Heart left ventricle (tissue), 16 donors: ENCODE measurements at regions not wholly inside any gene's neighbourhood (a gene's known extent, or its start where the extent isn't known, plus 50 kb on each side); places are given as distances from the start of the nearest gene placed in this dataset.

ENCODE experiments used
- ATAC-seq, 4 donors: fragments of 200-7000 bp; cut with Tn5 transposase; one replicate each; pipeline ENCODE4 v1.9.1; 2020 to 2022; ENCODE audit warnings: moderate library complexity in 4 of 4, mild to moderate bottlenecking in 3 of 4, moderate number of reproducible peaks in 1 of 4
- DNase-seq, 5 donors: peaks; one replicate each; pipeline ENCODE4 v3.0.0-alpha.2; 2020
- H3K27ac ChIP-seq, 12 donors: fragments of 200-600 bp; sonication (generic) in 4 of 12; one replicate each; pipeline versions ENCODE4 v1.5.0 to v1.8.0; 2016 to 2022; ENCODE audit warnings: mild to moderate bottlenecking in 2 of 12
- H3K27me3 ChIP-seq, 9 donors: fragments of 200-600 bp; sonication (generic) in 2 of 9; one replicate each; pipeline versions ENCODE4 v1.5.1 to v1.8.0; 2016 to 2022; ENCODE audit warnings: mild to moderate bottlenecking in 3 of 9
- H3K36me3 ChIP-seq, 9 donors: fragments of 200-600 bp; sonication (generic) in 2 of 9; one replicate each; pipeline versions ENCODE4 v1.5.0 to v1.8.0; 2018 to 2022; ENCODE audit warnings: mild to moderate bottlenecking in 2 of 9
- H3K4me1 ChIP-seq, 12 donors: fragments of 200-600 bp; sonication (generic) in 4 of 12; one replicate each; pipeline versions ENCODE4 v1.5.0 to v1.8.0; 2016 to 2022; ENCODE audit warnings: mild to moderate bottlenecking in 3 of 12
- H3K4me3 ChIP-seq, 12 donors: fragments of 200-600 bp; sonication (generic) in 4 of 12; one replicate each; pipeline versions ENCODE4 v1.5.0 to v1.8.0; 2017 to 2022; ENCODE audit warnings: mild to moderate bottlenecking in 9 of 12, moderate library complexity in 4 of 12
- H3K9me3 ChIP-seq, 12 donors: fragments of 200-600 bp; sonication (generic) in 4 of 12; one replicate each; pipeline versions ENCODE4 v1.5.0 to v1.8.0; 2016 to 2022; ENCODE audit warnings: mild to moderate bottlenecking in 1 of 12
- POLR2A ChIP-seq, 2 donors: fragments of 450-650 bp; IDR thresholded peaks; one replicate each; pipeline ENCODE4 v1.6.1; 2017; ENCODE audit warnings: antibody characterized with exemption in 2 of 2, mild to moderate bottlenecking in 2 of 2, moderate library complexity in 2 of 2
- WGBS, 4 donors: extraction: QIAGEN DNeasy Blood & Tissue Kit in 2 of 4; methylation state at CpG; one replicate each; pipeline versions ENCODE4 v1.1.5 to v1.1.7; 2013 to 2018; 5-methylcytosine and 5-hydroxymethylcytosine counted together
- intact Hi-C, 10 donors: fragments of 100-400 bp; cut with DNase I; formaldehyde crosslinking; loops; one replicate each; pipeline versions ENCODE4 v1.11.1 to v1.14.2; 2022
- TF ChIP-seq, protein P1 (sequence below), 12 donors: fragments of 200-600 bp; sonication (generic) in 4 of 12; IDR thresholded peaks; one replicate each; pipeline versions ENCODE4 v1.5.0 to v1.8.0; 2018 to 2022; ENCODE audit warnings: antibody characterized with exemption in 12 of 12, mild to moderate bottlenecking in 5 of 12
- donor health status: ischemic (EF 13 %, LVEDD 7.1; RV severe dilation, severe dysfunction).
- donor health status: healthy with polysubstance abuse.
- donor health status: DM: no; HTN: yes; CAD: no.
- donor health status: DM: no; HTN: no; CAD: no.
- donor health status: ischemic (EF 25% LVEDD 6.9; RV normal size, moderate dysfunction).
- donor health status: ischemic (EF 25% LVEDD 5.7; RV mildly dilated, moderate dysfunction).
- donor health status: healthy.
- donor health status: DM: yes; HTN: yes; CAD: no.
- donor health status: ischemic (EF 35%, LVEDD 5.7; RV mildly dilated, moderate dysfunction).
- donor health status: nonischemic (EF 11% LVEDD 7.7; RV severe dilation, severe dysfunction).
- donor health status: DM: yes; HTN: yes; CAD: no.
- donor health status: PGD.
- donor health status: ischemic (EF 29% LVEDD 5.4; RV normal size, mild dysfunction).
- donor health status: nonischemic (EF 23%, LVEDD 6.1; RV moderate dilation, normal function).

DNA sequence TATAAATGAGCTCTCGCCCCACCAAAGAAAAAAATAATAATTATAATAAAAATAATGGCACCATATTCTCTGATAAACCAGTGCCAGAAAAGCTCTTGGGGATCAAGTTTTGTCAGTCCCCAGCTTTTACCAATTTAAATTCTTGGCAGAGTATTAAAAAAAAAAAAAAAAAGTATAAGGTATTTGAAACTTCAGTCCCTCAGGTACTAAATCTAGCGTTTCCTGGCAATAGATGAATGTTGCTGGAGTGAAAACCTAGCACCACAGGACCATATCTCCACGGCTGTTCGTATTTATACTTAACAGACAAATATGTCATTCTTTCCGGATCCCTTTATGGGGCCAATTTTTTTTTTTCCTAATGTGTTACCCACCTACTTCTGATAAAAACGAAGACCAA lies 646.2 kb downstream of the CCDC171 start:
- no peak for ATAC-seq
- WGBS, 4 donors: 64 to 81% (median 71%) methylated on average over 6 of the region's 6 CpGs

DNA sequence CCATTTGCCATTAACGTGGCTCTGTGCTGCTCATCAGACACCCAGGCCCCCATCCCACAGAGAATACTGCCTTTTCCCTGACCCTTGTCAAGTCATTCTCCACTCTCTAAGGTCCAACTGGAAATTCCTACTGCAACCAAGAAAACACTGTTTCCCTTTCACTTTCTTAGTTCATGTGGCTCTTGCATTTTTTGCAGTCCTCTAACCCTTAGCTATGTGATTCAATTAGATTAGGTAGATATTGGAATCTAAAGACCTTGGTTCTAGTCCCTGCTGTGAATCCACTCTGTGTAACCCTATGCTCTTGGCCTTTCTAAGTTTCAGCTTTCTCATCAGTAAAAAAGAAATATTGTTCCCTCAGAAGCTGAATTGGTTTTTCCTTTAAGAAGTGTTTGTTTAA lies 649.4 kb downstream of the CCDC171 start:
- intact Hi-C loops: no loop called here
- Histone ChIP-seq H3K36me3 (no peaks in the 10 kb centered on the region), H3K27ac (peak overlapping the region in 1 of 12 donors; percentile 39), H3K9me3 (no peaks in the 10 kb centered on the region), H3K4me1 (peaks cover 0 to 11% (median 1%) of the 10 kb centered on the region in 12 donors), H3K4me3 (no peak overlapping the region), H3K27me3 (peaks cover 0 to 4% (median 0%) of the 10 kb centered on the region in 9 donors)
- ATAC-seq: no peak
- TF ChIP-seq, protein P1, sequence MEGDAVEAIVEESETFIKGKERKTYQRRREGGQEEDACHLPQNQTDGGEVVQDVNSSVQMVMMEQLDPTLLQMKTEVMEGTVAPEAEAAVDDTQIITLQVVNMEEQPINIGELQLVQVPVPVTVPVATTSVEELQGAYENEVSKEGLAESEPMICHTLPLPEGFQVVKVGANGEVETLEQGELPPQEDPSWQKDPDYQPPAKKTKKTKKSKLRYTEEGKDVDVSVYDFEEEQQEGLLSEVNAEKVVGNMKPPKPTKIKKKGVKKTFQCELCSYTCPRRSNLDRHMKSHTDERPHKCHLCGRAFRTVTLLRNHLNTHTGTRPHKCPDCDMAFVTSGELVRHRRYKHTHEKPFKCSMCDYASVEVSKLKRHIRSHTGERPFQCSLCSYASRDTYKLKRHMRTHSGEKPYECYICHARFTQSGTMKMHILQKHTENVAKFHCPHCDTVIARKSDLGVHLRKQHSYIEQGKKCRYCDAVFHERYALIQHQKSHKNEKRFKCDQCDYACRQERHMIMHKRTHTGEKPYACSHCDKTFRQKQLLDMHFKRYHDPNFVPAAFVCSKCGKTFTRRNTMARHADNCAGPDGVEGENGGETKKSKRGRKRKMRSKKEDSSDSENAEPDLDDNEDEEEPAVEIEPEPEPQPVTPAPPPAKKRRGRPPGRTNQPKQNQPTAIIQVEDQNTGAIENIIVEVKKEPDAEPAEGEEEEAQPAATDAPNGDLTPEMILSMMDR (IDR thresholded peaks at IDR 0.05): no peak
- TF ChIP-seq POLR2A (IDR thresholded peaks at IDR 0.05): no peak
- DNase-seq: no peak
- WGBS, 4 donors: 58 to 65% (median 64%) methylated on average over 1 of the region's 1 CpG

More for the DNA sequence above, 646.2 kb downstream of the CCDC171 start:
- intact Hi-C loops: loop anchor here in 4 of 10 donors (5.0 to 10.0 kb wide), 5 partner anchors 47 to 1266 kb away; no protein-coding TSS in a partner anchor
- Histone ChIP-seq H3K9me3 (no peaks in the 10 kb centered on the region), H3K4me3 (no peak overlapping the region), H3K27me3 (no peaks in the 10 kb centered on the region), H3K36me3 (no peaks in the 10 kb centered on the region), H3K4me1 (peaks cover 0 to 18% (median 0%) of the 10 kb centered on the region in 12 donors), H3K27ac (no peak overlapping the region)
- no peak for TF ChIP-seq POLR2A (IDR thresholded peaks at IDR 0.05)
- TF ChIP-seq, protein P1 (IDR thresholded peaks at IDR 0.05): no peak
- DNase-seq: no peak

DNA sequence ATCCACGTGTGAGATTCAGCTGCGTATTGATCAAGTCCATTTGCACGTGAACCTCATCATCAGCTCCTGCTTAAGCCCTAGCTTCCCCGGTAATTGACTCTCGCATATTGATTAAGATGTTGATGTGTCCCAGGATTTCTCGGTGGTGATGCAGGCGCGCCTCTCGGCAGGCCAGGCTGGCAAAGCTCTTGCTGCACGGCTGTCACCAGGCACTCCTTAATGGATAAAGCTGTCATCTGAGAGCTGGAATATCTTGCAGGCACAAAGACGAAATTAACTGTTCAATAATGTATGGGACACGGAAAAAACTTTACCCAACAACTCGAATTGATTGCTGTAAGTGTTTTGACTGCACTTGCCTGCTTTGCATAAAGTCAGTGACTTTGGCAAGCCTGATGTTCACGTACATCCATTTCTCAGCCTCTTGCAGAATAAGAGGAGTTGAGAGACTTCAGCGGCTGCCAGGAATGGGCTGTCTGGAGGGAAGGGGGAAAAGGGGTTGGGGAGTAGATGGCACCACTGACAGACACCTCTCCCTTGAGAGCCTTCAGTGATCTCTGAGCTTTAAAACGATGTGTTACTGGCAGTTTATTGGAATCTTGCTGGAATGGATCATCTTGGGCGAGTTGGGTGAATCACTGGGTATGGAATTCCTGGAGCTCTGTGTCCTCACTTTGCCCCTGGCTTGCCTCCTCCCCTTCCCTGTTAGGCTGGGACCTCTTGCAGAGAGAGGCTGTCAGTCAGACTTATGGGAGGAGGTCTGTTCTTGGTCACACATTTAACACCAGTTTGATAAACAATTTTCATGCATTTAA lies 650.3 kb downstream of the CCDC171 start:
- ATAC-seq (peak in 3 of 4 donors; percentile 39 to 49 (median 40)), DNase-seq (no peak)
- TF ChIP-seq, protein P1 (IDR thresholded peaks at IDR 0.05): no peak
- no peak for TF ChIP-seq POLR2A (IDR thresholded peaks at IDR 0.05)
- Histone ChIP-seq H3K36me3 (no peaks in the 10 kb centered on the region), H3K4me1 (peaks cover 0 to 7% (median 0%) of the 10 kb centered on the region in 12 donors), H3K27me3 (peaks cover 0 to 4% (median 0%) of the 10 kb centered on the region in 9 donors), H3K27ac (peak overlapping the region in 1 of 12 donors; percentile 39), H3K4me3 (no peak overlapping the region), H3K9me3 (no peaks in the 10 kb centered on the region)
- intact Hi-C loops: no loop called here
- 47 to 58% (median 56%) methylated on average over 16 to 17 of the region's 17 CpGs for WGBS, 4 donors

DNA sequence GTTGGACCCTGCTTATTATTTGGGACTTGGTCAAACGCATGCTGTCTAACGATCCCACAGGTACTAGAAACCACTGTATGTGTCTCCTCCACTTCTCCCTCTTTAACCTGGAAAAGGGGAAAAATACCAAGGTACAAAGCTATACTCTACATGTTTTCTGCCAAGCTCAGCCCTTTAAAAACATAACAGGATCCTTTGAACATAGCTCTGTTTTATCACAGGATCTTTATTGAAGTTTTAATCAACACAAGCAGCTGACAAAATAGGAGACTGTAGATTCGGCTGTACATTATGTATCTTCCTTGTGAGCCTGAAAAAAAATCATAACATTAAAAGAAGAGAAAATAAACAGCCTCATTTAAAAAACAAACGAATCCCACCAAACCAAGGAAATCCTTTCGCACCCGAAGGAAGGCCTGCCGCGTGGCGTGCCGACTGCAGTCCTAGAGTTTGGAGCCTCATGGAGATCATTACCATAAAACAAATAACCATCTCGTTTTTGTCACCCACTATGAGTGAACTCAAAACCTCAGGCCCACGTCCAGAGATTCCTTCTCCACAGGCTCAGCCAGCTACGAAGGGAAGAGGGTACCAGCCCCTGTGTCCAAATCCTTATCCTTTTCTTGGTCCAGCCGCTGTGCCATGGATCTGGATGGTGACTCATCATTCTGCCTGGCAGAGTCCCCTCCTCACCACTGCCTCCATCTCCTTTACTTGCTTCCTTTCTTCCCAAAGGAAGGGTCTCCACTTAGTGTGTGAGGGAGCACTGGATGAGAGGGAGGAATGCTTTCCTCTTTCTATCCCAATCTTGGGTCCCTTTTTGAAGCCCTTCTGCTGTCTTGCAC lies 651.1 kb downstream of the CCDC171 start:
- 81 to 86% (median 82%) methylated on average over 14 of the region's 14 CpGs for WGBS, 4 donors
- Histone ChIP-seq H3K36me3 (no peaks in the 10 kb centered on the region), H3K4me1 (peaks cover 0 to 7% (median 0%) of the 10 kb centered on the region in 12 donors), H3K9me3 (no peaks in the 10 kb centered on the region), H3K27ac (peak overlapping the region in 1 of 12 donors; percentile 19), H3K27me3 (peaks cover 0 to 4% (median 0%) of the 10 kb centered on the region in 9 donors), H3K4me3 (no peak overlapping the region)
- no peak for TF ChIP-seq POLR2A (IDR thresholded peaks at IDR 0.05)
- TF ChIP-seq, protein P1 (IDR thresholded peaks at IDR 0.05): no peak
- DNase-seq: no peak
- ATAC-seq: no peak
- intact Hi-C loops: no loop called here
